ENCODE measurements at regions not wholly inside any gene's neighbourhood (a gene's known extent, or its start where the extent isn't known, plus 50 kb on each side); places are given as distances from the start of the nearest gene placed in this dataset.

DNA sequence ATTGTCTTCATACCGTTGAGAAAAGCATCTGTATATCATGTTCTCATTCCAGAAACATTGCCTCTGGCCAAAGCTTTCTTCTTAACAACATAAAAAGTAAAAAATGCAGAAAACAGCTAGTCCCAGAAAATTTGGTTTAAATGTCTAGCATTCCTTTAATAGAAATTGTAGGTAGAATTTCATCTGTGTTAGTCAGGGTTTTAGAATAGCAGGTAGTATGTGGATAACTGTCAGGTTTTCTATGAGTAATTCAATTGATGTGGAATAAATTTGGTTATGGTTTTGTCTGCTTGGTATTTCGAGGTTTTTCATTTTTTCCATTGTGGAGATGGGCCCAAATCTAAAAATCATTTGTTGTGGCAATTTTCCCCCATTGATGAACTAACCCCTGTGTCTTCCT, 616.7 kb downstream of the KCNJ2 start:
- CTCF ChIA-PET = interaction anchor here (3.4 kb wide), 1 partner anchor 19 kb away, joined by 25 read pairs; no protein-coding TSS in a partner anchor
- no peak overlapping the region for H3K4me3 ChIP-seq
- no peak for DNase-seq (ENCODE audit: low read depth in 1 of 2, low spot score in 1 of 2)
- WGBS (ENCODE audit: missing lambda C conversion rate) = 3% methylated on average over 2 of the region's 2 CpGs
- TF ChIP-seq, protein P1, sequence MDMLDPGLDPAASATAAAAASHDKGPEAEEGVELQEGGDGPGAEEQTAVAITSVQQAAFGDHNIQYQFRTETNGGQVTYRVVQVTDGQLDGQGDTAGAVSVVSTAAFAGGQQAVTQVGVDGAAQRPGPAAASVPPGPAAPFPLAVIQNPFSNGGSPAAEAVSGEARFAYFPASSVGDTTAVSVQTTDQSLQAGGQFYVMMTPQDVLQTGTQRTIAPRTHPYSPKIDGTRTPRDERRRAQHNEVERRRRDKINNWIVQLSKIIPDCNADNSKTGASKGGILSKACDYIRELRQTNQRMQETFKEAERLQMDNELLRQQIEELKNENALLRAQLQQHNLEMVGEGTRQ (IDR thresholded peaks at IDR 0.05) = no peak
- TF ChIP-seq CEBPB (IDR thresholded peaks at IDR 0.05) (no peak), NR3C1 (IDR thresholded peaks at IDR 0.05) (no peak), RAD21 (conservative IDR thresholded peaks at IDR 0.05 in 1 of 2, IDR thresholded peaks at IDR 0.05 in 1 of 2) (no peak), EHMT2 (IDR thresholded peaks at IDR 0.05; ENCODE audit: low read depth) (no peak), EP300 (IDR thresholded peaks at IDR 0.05) (no peak)
- TF ChIP-seq, protein P2, sequence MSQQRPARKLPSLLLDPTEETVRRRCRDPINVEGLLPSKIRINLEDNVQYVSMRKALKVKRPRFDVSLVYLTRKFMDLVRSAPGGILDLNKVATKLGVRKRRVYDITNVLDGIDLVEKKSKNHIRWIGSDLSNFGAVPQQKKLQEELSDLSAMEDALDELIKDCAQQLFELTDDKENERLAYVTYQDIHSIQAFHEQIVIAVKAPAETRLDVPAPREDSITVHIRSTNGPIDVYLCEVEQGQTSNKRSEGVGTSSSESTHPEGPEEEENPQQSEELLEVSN (IDR thresholded peaks at IDR 0.05; ENCODE audit: borderline replicate concordance, low read depth) = no peak
- ATAC-seq = no peak
- no peak overlapping the region for H3K27ac ChIP-seq
- POLR2A ChIA-PET = no interaction called here
- H3K4me1 ChIP-seq = no peaks in the 10 kb centered on the region
- H3K4me2 ChIP-seq = no peak overlapping the region
- no peak for FAIRE-seq
- 0 out of 3 replicates have a peak, but pooled peaks cover 4% of the 10 kb centered on the region for H3K9me3 ChIP-seq

DNA sequence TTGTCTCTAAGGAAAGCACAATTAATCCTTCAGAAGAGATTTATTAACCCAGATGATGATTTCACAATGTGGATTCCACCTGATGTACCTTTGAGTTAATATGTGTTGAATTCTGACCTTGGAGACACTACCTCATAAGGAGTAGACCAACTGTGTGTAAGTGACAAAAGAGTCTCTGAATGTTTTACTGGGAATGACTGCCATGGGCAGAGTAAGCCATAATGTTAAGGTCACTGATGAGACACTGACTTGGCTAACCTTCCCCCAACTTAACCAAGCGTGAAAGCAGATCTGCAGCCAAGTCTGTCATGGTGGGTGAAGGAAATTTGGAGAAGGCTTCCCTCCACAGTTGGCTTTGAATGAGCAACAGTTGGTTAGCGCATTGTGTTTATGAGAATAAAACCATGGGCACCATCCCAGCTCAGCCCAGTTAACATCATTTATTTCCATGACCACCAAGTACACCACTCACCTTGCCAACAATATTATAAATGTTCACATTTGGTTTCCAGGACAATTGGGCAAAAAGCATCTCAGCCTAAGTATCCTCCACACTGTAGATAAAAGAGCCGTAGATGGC, 618.5 kb downstream of the KCNJ2 start:
- Histone ChIP-seq H3K9me3 (0 out of 3 replicates have a peak, but pooled peaks cover 4% of the 10 kb centered on the region), H3K4me1 (no peaks in the 10 kb centered on the region), H3K27ac (no peak overlapping the region), H3K4me2 (no peak overlapping the region), H3K4me3 (no peak overlapping the region)
- TF ChIP-seq, protein P3, sequence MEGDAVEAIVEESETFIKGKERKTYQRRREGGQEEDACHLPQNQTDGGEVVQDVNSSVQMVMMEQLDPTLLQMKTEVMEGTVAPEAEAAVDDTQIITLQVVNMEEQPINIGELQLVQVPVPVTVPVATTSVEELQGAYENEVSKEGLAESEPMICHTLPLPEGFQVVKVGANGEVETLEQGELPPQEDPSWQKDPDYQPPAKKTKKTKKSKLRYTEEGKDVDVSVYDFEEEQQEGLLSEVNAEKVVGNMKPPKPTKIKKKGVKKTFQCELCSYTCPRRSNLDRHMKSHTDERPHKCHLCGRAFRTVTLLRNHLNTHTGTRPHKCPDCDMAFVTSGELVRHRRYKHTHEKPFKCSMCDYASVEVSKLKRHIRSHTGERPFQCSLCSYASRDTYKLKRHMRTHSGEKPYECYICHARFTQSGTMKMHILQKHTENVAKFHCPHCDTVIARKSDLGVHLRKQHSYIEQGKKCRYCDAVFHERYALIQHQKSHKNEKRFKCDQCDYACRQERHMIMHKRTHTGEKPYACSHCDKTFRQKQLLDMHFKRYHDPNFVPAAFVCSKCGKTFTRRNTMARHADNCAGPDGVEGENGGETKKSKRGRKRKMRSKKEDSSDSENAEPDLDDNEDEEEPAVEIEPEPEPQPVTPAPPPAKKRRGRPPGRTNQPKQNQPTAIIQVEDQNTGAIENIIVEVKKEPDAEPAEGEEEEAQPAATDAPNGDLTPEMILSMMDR (IDR thresholded peaks at IDR 0.05) = no peak
- ChIA-PET POLR2A (no interaction called here), CTCF (no interaction called here)
- FAIRE-seq = peak; percentile 43
- no peak for DNase-seq (ENCODE audit: low read depth in 1 of 2, low spot score in 1 of 2)
- WGBS (ENCODE audit: missing lambda C conversion rate) = 25% methylated on average over 3 of the region's 3 CpGs
- ATAC-seq = no peak

DNA sequence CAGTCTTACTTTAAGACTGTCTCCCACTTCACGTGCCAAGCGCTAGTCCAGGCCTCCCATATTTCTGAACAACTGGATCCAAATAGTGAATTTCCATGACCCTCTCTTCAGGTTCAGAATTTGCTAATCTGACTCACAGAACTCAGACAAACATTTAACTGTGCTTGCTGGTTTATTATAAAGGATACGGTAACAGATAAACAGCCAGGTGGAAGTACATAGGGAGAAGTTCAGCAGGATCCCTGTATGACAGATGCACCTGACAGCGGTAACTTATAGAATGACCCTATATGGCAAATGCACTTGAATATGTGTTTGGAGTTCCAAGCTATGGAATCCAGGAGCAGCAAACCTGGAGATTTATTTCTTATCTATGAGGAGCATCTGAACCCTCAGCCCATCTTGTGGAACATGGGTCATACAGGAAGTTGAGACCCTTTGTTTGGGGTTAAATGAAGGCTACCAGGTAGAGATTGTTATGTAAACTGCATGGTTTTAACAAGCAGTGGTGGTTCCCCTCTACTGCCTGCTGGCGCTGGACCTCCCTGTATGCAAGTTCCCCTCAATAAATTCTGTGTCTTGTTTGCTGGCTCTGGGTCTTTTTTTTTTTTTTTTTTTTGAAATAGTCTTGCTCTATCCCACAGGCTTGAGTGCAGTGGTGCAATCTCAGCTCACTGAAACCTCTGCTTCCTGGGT, 622.6 kb downstream of the KCNJ2 start:
- CTCF ChIA-PET = interaction anchor here (0.6 kb wide), 1 partner anchor 13 kb away, joined by 3 read pairs; no protein-coding TSS in a partner anchor
- Histone ChIP-seq H3K9me3 (peaks cover 2% of the 10 kb centered on the region; the same call in 1 of the 3 replicates), H3K4me1 (no peaks in the 10 kb centered on the region), H3K4me3 (no peak overlapping the region), H3K27ac (no peak overlapping the region), H3K4me2 (no peak overlapping the region)
- WGBS (ENCODE audit: missing lambda C conversion rate) = 65% methylated on average over 5 of the region's 5 CpGs
- FAIRE-seq (no peak), ATAC-seq (no peak), DNase-seq (ENCODE audit: low read depth in 1 of 2, low spot score in 1 of 2) (no peak)
- no peak for TF ChIP-seq EP300 (IDR thresholded peaks at IDR 0.05)
- TF ChIP-seq ZSCAN20 (CRISPR knock-in tag; IDR thresholded peaks at IDR 0.05) = no peak
- no peak for TF ChIP-seq MAFK (IDR thresholded peaks at IDR 0.05; ENCODE audit: partially characterized antibody)
- TF ChIP-seq HOXA7 (CRISPR knock-in tag; IDR thresholded peaks at IDR 0.05) = no peak
- TF ChIP-seq HEYL (CRISPR knock-in tag; IDR thresholded peaks at IDR 0.05) = no peak
- TF ChIP-seq CHD2 (IDR thresholded peaks at IDR 0.05; ENCODE audit: low read length, partially characterized antibody) = no peak
- no peak for TF ChIP-seq CBX8 (IDR thresholded peaks at IDR 0.05)
- no peak for TF ChIP-seq RNF2 (IDR thresholded peaks at IDR 0.05; ENCODE audit: borderline replicate concordance, low read depth)
- TF ChIP-seq RAD21 (conservative IDR thresholded peaks at IDR 0.05 in 1 of 2, IDR thresholded peaks at IDR 0.05 in 1 of 2) = no peak
- POLR2A ChIA-PET = no interaction called here

DNA sequence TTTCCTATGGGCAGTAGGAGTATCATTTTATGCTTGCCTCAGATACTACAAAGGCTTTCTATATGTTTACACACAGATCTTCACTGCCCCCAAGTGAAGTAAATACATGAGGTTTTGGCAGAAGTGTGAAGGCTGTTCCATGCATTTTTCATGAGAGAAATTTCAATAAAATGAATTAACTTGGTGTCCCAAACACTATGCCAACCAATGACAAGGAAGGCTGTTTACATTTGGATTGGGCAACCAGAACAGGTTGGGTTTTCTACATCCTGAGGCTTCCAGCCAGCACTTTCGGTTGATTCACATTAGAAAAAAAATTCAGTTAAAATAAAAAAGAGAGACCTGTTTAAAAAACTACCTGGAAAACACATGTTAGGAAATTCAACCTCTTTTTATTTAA, 625.4 kb downstream of the KCNJ2 start:
- Histone ChIP-seq H3K27ac (no peak overlapping the region), H3K4me1 (no peaks in the 10 kb centered on the region), H3K9me3 (peaks cover 3% of the 10 kb centered on the region; the same call in 1 of the 3 replicates), H3K4me3 (no peak overlapping the region), H3K4me2 (no peak overlapping the region)
- ChIA-PET POLR2A (no interaction called here), CTCF (interaction anchor here (0.8 kb wide), 1 partner anchor 243 kb away, joined by 3 read pairs; no protein-coding TSS in a partner anchor)
- DNase-seq (ENCODE audit: low read depth in 1 of 2, low spot score in 1 of 2) (no peak), FAIRE-seq (no peak), ATAC-seq (no peak)
- WGBS (ENCODE audit: missing lambda C conversion rate) = 32% methylated on average over 1 of the region's 1 CpG
- TF ChIP-seq KDM5A (IDR thresholded peaks at IDR 0.05) = no peak
- TF ChIP-seq, protein P4, sequence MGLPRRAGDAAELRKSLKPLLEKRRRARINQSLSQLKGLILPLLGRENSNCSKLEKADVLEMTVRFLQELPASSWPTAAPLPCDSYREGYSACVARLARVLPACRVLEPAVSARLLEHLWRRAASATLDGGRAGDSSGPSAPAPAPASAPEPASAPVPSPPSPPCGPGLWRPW (IDR thresholded peaks at IDR 0.05) = no peak
- TF ChIP-seq POLR2AphosphoS2 (conservative IDR thresholded peaks at IDR 0.05; ENCODE audit: low read length) = no peak
- TF ChIP-seq CEBPB (IDR thresholded peaks at IDR 0.05) = no peak
- TF ChIP-seq JUN (IDR thresholded peaks at IDR 0.05) = no peak
- no peak for TF ChIP-seq BHLHE40 (IDR thresholded peaks at IDR 0.05; ENCODE audit: low read depth, low read length)
- TF ChIP-seq EHF (CRISPR knock-in tag; IDR thresholded peaks at IDR 0.05) = no peak
- no peak for TF ChIP-seq FOSL2 (IDR thresholded peaks at IDR 0.05)
- no peak for TF ChIP-seq FOSL2 (CRISPR knock-in tag; IDR thresholded peaks at IDR 0.05)
- TF ChIP-seq EP300 (IDR thresholded peaks at IDR 0.05) = no peak
- TF ChIP-seq MAFK (IDR thresholded peaks at IDR 0.05; ENCODE audit: partially characterized antibody) = no peak
- TF ChIP-seq, protein P3 (IDR thresholded peaks at IDR 0.05) = no peak
- TF ChIP-seq SMC3 (IDR thresholded peaks at IDR 0.05) = no peak
